ENCODE measurements at regions not wholly inside any gene's neighbourhood (a gene's known extent, or its start where the extent isn't known, plus 50 kb on each side); places are given as distances from the start of the nearest gene placed in this dataset.
A peak's percentile ranks its signal among the peaks of the same experiment; 100 is the strongest.

GRCh38 chr3:25019506-25019905, 408.6 kb upstream of the RARB start:
- DNase-seq, result no peak

DNA sequence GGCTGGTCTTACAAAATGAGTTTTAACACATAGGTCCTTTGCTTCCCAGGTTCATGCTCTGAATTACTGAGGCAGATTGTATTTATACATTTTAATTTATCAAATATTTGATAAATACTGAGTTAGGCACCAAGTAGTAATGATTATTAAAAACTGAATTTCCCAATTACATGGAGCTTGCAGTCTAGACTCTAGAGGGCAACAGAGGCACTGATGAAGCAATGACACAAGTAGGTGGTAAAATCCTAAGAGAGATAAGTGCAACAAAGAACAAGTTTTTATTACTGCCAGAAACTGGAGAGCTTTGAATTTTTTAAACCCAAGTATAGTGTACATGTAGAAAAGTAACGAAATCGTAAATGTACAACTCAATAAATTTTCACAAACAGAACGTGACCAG, 406.2 kb upstream of the RARB start:
- DNase-seq, result no peak

DNA sequence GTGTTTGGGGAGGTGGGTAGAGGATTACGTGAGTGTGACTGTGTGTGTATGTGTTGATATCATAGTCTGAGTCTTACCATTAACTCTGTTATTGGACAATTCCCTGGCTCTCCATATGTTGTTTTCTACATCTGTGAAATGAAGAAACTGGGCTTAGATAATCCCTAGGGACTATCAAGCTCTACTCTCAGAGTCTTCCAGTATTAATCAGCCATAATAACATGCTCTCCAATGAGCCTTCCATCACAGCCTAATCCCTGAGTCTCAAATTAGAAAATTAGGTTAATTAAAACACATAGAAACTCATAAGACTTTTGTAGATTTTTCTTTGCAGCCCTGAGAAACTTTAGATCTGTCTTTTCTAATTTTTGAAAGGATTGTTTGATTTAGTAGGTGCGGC, 404.2 kb upstream of the RARB start:
- DNase-seq, result no peak

- DNase-seq, result no peak
These were observed 402.8 kb upstream of the RARB start for GRCh38 chr3:25025236-25025635.

DNA sequence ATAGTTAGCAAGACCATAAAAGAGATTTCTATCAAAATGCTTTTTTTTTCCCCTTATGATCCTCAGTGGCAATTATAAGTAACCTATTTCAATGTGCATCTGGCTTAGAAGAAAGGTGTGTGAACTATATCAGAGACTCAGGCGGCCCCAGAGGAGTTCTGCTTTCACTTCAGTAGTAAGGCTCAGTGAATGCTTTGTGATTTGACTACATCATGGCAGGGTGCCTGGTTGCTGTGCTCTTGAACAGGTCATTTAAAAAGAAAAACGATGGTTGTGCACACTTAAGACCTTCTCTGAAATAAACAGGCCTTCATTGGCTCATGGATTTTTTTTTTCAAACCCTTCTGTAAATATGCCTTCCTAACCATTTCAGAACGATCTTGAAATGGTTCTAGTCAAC, 400.4 kb upstream of the RARB start:
- no peak for DNase-seq

DNA sequence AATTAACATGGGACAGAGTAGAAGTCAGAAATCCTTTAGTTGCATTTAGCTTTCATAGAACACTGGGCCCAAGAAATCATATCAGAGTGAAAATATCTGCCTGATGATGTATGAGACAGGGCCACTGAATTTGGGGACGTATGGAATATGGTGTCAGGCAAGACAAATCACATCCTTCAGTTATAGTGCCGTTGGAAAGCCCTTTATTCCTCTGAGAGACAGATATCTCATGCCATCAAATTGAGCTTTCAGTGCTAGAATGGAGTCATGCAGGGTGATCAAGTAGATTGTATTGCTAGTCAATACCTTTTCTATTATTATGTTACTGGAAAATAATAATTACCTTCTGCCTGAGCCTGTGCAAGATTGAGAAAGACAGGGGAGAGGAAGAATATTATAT, 398.2 kb upstream of the RARB start:
- no peak for DNase-seq

DNA sequence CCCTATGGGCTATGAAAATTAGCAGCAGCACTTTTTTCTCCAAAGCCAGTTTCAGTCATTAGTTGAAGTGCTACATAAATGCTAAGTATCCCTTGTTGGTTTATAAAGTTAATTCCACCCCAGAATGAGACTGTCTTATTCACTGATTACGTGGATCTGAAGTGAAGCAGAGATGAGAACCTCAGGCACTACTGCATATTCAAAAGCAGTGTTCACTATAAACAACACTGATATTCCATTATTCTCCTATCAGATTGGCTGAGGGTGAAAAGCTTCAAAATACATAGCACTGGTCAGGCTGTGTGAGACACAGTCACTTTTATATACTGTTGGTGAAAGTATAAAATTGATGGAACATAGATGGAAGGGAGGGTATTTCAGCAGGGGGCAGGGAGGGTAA, 395.7 kb upstream of the RARB start:
- DNase-seq, result no peak

DNA sequence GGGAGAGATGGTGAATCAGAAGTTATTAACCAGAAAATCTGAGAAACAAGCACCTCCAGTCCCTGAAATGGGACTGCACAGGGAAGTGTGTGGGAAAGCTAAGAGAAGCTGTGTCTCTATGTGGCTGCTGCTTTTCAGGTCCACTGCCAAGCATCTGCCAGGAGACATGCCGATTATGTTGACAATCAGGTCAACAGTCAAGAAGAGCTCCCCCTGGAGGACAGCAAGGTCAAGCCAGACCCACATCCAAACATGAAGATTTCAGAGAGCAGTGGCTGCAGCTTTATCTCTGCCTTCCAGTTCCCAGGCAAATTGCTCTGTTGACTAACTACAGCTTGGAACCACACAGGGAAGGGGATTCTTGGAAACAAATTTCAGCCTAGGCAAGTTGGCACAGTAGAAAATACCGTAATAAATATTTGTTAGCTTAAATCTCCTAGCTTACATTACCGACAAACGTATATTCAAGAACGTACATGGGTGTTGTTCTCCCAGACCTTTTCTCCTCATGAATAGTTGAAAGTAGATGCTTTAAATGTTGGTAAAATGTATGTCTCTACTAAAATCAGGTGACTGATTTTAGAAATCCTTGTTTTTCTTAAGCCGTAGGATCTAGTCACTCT, 394.5 kb upstream of the RARB start:
- DNase-seq, result peak in 1 of 2 donors; percentile 39

- no peak for DNase-seq
These were observed 392.5 kb upstream of the RARB start for GRCh38 chr3:25035526-25035925.

DNA sequence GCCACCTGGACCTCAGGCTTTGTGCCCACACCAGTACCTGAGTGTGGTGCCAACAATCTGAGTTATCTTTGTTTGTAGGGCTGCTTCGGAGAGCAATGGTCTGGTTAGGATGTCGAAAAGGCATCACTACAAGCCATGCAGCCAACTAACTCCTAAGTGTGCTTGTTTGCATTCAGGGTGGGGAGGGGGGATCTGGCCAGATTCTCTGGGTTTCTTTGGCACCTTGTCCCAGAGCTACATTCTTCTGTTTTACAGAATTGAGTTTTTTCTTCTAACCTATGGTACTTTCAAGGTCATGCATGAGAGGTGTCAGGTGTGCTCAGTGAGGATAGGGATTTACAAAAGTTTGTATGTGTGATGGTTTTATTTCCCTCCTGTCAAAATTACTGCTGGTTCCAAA, 391.4 kb upstream of the RARB start:
- no peak for DNase-seq

- DNase-seq, result no peak
These were observed 391.0 kb upstream of the RARB start for GRCh38 chr3:25037049-25037547.

DNA sequence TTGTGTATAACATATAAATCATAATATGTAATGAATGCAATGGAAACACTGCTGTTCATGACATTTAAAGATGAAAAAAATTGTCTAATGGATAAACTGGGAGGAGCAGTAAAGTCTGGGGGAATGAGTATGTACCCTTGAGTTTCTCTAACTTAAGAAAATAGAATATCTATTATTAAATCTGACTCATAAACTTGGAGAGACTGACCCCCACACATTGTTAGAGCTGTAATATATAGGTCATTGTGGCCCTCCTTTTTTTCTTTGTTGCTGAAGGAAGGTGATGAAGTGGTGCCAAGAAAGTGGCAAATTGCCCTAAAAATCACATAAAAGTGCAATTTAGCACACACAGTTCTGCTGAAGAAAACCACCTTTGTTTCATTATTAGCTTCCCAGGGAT, 389.8 kb upstream of the RARB start:
- no peak for DNase-seq

DNA sequence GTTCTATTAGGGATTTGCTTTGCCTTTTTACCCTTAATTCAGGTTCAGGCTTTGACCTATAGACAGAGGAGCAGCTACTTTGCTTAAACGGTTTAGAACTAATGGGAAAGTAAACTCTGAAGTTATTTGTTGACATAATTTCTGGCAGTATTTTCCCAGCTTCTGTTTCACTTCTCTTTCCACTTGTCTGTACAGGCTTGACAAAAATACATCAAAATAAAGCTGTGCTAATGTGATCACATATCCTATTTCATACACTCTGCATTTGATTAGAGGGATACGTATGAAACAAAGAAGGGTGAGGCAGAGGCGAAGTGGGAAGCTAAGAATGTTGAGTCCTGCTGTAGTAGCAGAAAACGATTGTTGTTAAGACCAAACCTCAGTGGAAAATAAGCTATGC, 389.1 kb upstream of the RARB start:
- DNase-seq, result no peak

GRCh38 chr3:25040748-25041147, 387.3 kb upstream of the RARB start:
- DNase-seq, result no peak

- no peak for DNase-seq
These were observed 386.0 kb upstream of the RARB start for GRCh38 chr3:25041871-25042584.

DNA sequence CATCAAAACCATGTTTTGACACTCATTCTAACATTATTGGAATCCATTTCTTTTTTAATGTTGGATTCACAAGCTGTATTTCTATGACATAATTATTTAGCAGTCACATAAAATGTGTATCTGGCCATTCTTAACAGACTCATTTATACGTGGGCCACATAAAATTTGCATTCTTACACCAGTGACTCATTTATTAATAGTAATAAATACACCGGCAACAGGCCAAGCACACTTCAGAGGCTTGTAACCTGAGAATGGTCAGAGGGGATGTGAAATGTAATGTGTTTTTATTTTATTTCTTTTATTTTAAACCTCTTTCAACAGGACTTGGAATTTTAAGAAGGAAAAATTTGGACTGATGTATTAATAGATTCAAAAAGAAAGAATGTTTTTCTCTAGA, 384.9 kb upstream of the RARB start:
- DNase-seq, result no peak

GRCh38 chr3:25043749-25044148, 384.3 kb upstream of the RARB start:
- DNase-seq, result no peak

DNA sequence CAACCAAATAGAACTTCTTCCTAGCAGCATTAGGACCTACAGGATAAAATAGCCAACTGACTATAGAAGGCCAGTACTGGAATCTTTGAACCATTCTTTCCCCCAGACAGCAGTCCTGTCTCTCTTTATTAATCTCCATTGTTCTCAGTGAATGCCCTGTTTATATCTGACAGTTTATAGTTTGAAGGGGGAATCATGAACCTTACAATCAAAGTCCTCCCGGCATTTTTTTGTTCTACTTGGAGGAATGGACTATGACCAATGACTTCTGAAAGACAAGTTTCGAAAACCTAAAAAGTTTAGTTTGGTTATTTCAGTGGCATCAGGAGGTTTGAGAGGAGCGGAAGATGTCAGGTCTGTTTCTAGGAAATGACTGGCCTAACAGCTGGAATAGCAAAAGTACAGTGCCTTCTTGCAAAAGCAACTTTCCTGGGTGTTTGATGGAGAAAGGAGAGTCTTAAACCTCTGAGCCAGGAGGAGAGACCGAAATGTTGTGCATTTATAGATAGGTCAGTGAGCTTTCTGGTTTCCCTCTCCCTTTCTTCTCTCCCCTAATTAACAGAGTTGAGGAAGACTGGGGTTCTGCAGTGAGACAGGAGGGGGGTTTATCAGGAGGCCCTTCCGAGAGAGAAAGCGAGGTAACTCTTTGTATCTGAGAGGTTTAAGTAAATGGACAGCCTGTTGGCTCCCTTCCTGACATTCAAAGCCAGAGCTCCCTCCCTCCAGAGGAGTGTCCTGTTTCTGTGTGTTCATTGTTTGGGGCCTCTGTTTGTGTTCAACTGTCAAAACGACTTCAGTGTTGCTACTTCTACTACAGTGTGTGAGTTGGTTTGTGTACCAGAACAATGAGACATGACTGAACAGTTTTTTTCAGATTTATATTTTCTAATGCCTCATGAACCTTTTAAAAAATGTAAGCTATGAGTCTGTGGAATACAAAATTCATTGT, 383.0 kb upstream of the RARB start:
- DNase-seq, result no peak

GRCh38 chr3:25046911-25047771, 380.9 kb upstream of the RARB start:
- no peak for DNase-seq

DNA sequence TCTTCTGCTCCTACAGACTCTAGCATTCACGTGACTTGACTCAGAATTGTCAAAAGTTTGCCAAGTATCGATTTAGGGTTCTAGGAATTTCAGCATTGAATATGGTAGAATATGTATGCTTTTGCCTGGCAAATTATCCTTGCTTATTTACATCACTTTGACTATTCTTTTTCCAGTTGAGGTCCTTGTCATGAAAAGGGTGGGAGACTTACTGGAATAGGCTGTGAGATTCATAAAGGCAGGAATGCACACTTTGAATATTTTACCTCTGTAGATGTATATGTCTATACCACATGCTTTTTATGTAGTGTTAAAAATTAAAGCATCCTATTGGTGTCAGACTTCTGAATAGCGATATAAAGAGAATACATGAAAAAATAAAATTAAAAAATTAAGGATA, 378.8 kb upstream of the RARB start:
- no peak for DNase-seq

GRCh38 chr3:25053360-25053759, 374.7 kb upstream of the RARB start:
- no peak for DNase-seq

GRCh38 chr3:25056036-25056755, 371.9 kb upstream of the RARB start:
- no peak for DNase-seq
